H9 (cell line): ENCODE measurements at regions not wholly inside any gene's neighbourhood (a gene's known extent, or its start where the extent isn't known, plus 50 kb on each side); places are given as distances from the start of the nearest gene placed in this dataset.

Experiments
- DNase-seq: peaks from one replicate; pipeline ENCODE4 v3.0.0-alpha.2; 2017
- H2AFZ ChIP-seq: one replicate; pipeline ENCODE4 v1.6.1; 2013; ENCODE audit warnings: mild to moderate bottlenecking, low read length, control low read depth, moderate library complexity
- H2AK5ac ChIP-seq: 2 replicates; pipeline ENCODE4 v1.6.1; 2013; ENCODE audit warnings: low read length, control low read depth, mixed read lengths; ENCODE audit not compliant: insufficient read length
- H2BK120ac ChIP-seq: one replicate; pipeline ENCODE4 v1.6.1; 2013; ENCODE audit warnings: low read depth, mild to moderate bottlenecking, low read length, control low read depth, inconsistent platforms; ENCODE audit not compliant: poor library complexity, severe bottlenecking
- H2BK12ac ChIP-seq: 2 replicates; pipeline ENCODE4 v1.6.1; 2013; ENCODE audit warnings: low read length, control low read depth, mixed read lengths, low read depth; ENCODE audit not compliant: insufficient read length
- H2BK15ac ChIP-seq: 2 replicates; pipeline ENCODE4 v1.6.1; 2013; ENCODE audit warnings: low read depth, low read length, control low read depth
- H2BK20ac ChIP-seq: one replicate; pipeline ENCODE4 v1.6.1; 2013; ENCODE audit warnings: low read depth, mild to moderate bottlenecking, low read length, control low read depth, inconsistent platforms; ENCODE audit not compliant: poor library complexity, severe bottlenecking
- H2BK5ac ChIP-seq: 2 replicates; pipeline ENCODE4 v1.6.1; 2013; ENCODE audit warnings: low read length, control low read depth, mixed read lengths; ENCODE audit not compliant: insufficient read length
- H3K14ac ChIP-seq: 2 replicates; pipeline ENCODE4 v1.6.1; 2013; ENCODE audit warnings: low read length, control low read depth; ENCODE audit not compliant: insufficient read depth
- H3K18ac ChIP-seq: 2 replicates; pipeline ENCODE4 v1.6.1; 2013; ENCODE audit warnings: low read depth, mild to moderate bottlenecking, mixed read lengths, low read length, control low read depth; ENCODE audit not compliant: insufficient read length
- H3K23ac ChIP-seq: 2 replicates; pipeline ENCODE4 v1.6.1; 2013; ENCODE audit warnings: low read length, control low read depth, mixed read lengths, low read depth; ENCODE audit not compliant: insufficient read length
- H3K23me2 ChIP-seq: 2 replicates; pipeline ENCODE4 v1.6.1; 2013; ENCODE audit warnings: low read depth, mild to moderate bottlenecking, mixed read lengths, low read length, control low read depth; ENCODE audit not compliant: insufficient read length, poor library complexity, severe bottlenecking
- H3K27ac ChIP-seq: 2 replicates; pipeline ENCODE4 v1.5.1; 2013; ENCODE audit warnings: low read length, control low read depth, mixed read lengths, low read depth; ENCODE audit not compliant: insufficient read length
- H3K27me3 ChIP-seq: 2 replicates; pipeline ENCODE4 v1.6.1; 2013; ENCODE audit warnings: low read length, control low read depth, inconsistent platforms; ENCODE audit not compliant: insufficient read depth
- H3K4ac ChIP-seq: 2 replicates; pipeline ENCODE4 v1.6.1; 2013; ENCODE audit warnings: low read depth, mild to moderate bottlenecking, control low read depth, inconsistent platforms, low read length, moderate library complexity
- H3K4me1 ChIP-seq: 2 replicates; pipeline ENCODE4 v1.6.1; 2013; ENCODE audit warnings: low read length, control low read depth, inconsistent platforms; ENCODE audit not compliant: insufficient read depth
- H3K4me2 ChIP-seq: 2 replicates; pipeline ENCODE4 v1.6.1; 2013; ENCODE audit warnings: low read length, control low read depth, mixed read lengths; ENCODE audit not compliant: insufficient read length, insufficient read depth
- H3K56ac ChIP-seq: 2 replicates; pipeline ENCODE4 v1.6.1; 2013; ENCODE audit warnings: low read depth, mild to moderate bottlenecking, mixed read lengths, low read length, control low read depth; ENCODE audit not compliant: insufficient read length
- H3K79me1 ChIP-seq: 2 replicates; pipeline ENCODE4 v1.6.1; 2013; ENCODE audit warnings: low read depth, mild to moderate bottlenecking, moderate library complexity, low read length, control low read depth, inconsistent platforms; ENCODE audit not compliant: insufficient read depth, poor library complexity, severe bottlenecking
- H3K79me2 ChIP-seq: 2 replicates; pipeline ENCODE4 v1.6.1; 2013; ENCODE audit warnings: low read length, control low read depth, inconsistent platforms; ENCODE audit not compliant: insufficient read depth
- H3K9ac ChIP-seq: 2 replicates; pipeline ENCODE4 v1.6.1; 2013; ENCODE audit warnings: low read length, control low read depth, mixed read lengths; ENCODE audit not compliant: insufficient read length; ENCODE audit errors: extremely low read depth
- H3K9me3 ChIP-seq: one replicate; pipeline ENCODE4 v1.6.1; 2013; ENCODE audit warnings: low read depth, low read length, inconsistent platforms; ENCODE audit not compliant: control insufficient read depth
- H3T11ph ChIP-seq: one replicate; pipeline ENCODE4 v1.6.1; 2013; ENCODE audit warnings: mild to moderate bottlenecking, low read length, control low read depth, inconsistent platforms
- H4K20me1 ChIP-seq: one replicate; pipeline ENCODE4 v1.6.1; 2013; ENCODE audit not compliant: control insufficient read depth, insufficient read length, insufficient read depth
- H4K5ac ChIP-seq: 2 replicates; pipeline ENCODE4 v1.6.1; 2013; ENCODE audit warnings: low read depth, mild to moderate bottlenecking, mixed read lengths, low read length, control low read depth; ENCODE audit not compliant: insufficient read length
- H4K8ac ChIP-seq: replicated peaks from 2 replicates; pipeline ENCODE4 v1.6.1; 2013; ENCODE audit warnings: low read length, control low read depth, mixed read lengths, low read depth; ENCODE audit not compliant: insufficient read length
- H4K91ac ChIP-seq: 2 replicates; pipeline ENCODE4 v1.6.1; 2013; ENCODE audit warnings: low read depth, mild to moderate bottlenecking, moderate library complexity, mixed read lengths, low read length, control low read depth; ENCODE audit not compliant: insufficient read length
- H3K27ac Mint-ChIP-seq, 3 experiments: 2 replicates in 2 of 3; 3 replicates in 1 of 3; pipeline ENCODE4 v1.8.0; 2020 to 2021; ENCODE audit warnings: mixed read lengths in 3 of 3, mild to moderate bottlenecking in 1 of 3, moderate library complexity in 1 of 3
- H3K27me3 Mint-ChIP-seq: 2 replicates; pipeline ENCODE4 v1.8.0; 2021; ENCODE audit warnings: low read depth, mild to moderate bottlenecking, moderate library complexity, mixed read lengths
- H3K36me3 Mint-ChIP-seq, 3 experiments: 2 replicates in 2 of 3; 3 replicates in 1 of 3; pipeline ENCODE4 v1.8.0; 2020 to 2021; ENCODE audit warnings: low read depth in 3 of 3, mixed read lengths in 3 of 3; ENCODE audit not compliant: insufficient read depth in 1 of 3
- H3K4me1 Mint-ChIP-seq, 2 experiments: 2 replicates each; pipeline ENCODE4 v1.8.0; 2020; ENCODE audit warnings: mixed read lengths in 2 of 2
- H3K4me3 Mint-ChIP-seq, 2 experiments: 2 replicates in 1 of 2; 3 replicates in 1 of 2; pipeline ENCODE4 v1.8.0; 2020 to 2021; ENCODE audit warnings: mild to moderate bottlenecking in 2 of 2, mixed read lengths in 2 of 2, moderate library complexity in 1 of 2
- H3K9me3 Mint-ChIP-seq, 2 experiments: 2 replicates in 1 of 2; 3 replicates in 1 of 2; pipeline ENCODE4 v1.8.0; 2020; ENCODE audit warnings: mild to moderate bottlenecking in 2 of 2, mixed read lengths in 2 of 2, moderate library complexity in 1 of 2
- CTCF ChIP-seq: fragments of 200-600 bp; sonication (generic); conservative IDR thresholded peaks from 3 replicates; pipeline ENCODE4 v1.8.0; 2021; ENCODE audit warnings: antibody characterized with exemption, mild to moderate bottlenecking
- WGBS: extraction: QIAGEN DNeasy Blood & Tissue Kit; methylation state at CpG from one replicate; pipeline ENCODE4 v1.1.7; 2013; ENCODE audit warnings: missing lambda C conversion rate, low lambda C conversion rate, mixed read lengths; ENCODE audit not compliant: insufficient read length; ENCODE audit errors: extremely low coverage; 5-methylcytosine and 5-hydroxymethylcytosine counted together

DNA sequence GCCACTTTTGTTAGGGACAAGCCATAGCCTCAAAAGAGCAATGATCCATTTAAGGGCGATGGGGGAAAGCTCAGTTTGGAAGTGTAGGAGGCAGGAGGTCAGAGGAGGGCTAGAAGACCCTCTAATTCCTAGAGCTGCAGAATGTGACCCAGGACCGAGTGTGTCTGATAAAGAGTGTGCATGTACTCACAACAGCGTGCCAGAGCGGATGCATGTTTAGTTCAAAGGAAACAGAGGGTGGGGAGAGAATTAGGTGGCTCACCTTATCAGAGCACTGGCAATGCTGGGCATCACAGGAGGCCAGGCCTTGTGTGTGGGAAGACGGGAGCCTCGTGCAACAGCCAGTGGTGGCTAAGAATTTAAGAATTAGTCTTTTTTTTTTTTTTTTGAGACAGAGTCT, 133.9 kb upstream of the COBL start:
- peaks cover 4% of the 10 kb centered on the region; the same call in 1 of the 2 replicates for H3K4me1 ChIP-seq
- no peak overlapping the region for H2BK20ac ChIP-seq
- no peak overlapping the region for H3K4ac ChIP-seq
- H2AK5ac ChIP-seq = no peak overlapping the region
- no CpG with 5 or more reads among the region's 6 CpGs for WGBS
- no peaks in the 10 kb centered on the region for H4K20me1 ChIP-seq
- no peak overlapping the region for H3K14ac ChIP-seq
- H2BK15ac ChIP-seq = no peak overlapping the region
- H3K18ac ChIP-seq = no peak overlapping the region
- no peak overlapping the region for H3K56ac ChIP-seq
- no peak overlapping the region for H3K23ac ChIP-seq
- no peak overlapping the region for H3T11ph ChIP-seq
- DNase-seq = no peak
- H3K27ac ChIP-seq = no peak overlapping the region
- Mint-ChIP-seq H3K4me3 (no peak overlapping the region), H3K9me3 (peaks cover 0 to 2% of the 10 kb centered on the region in 2 experiments; a peak in 1 of 5 replicates), H3K36me3 (peaks cover 0 to 5% (median 5%) of the 10 kb centered on the region in 3 experiments; a peak in 3 of 7 replicates), H3K4me1 (peaks cover 45% of the 10 kb centered on the region in 2 experiments), H3K27ac (no peak overlapping the region), H3K27me3 (peaks cover 17% of the 10 kb centered on the region)
- H3K9me3 ChIP-seq = no peaks in the 10 kb centered on the region
- no peak overlapping the region for H4K5ac ChIP-seq
- H3K79me1 ChIP-seq = no peaks in the 10 kb centered on the region
- H2AFZ ChIP-seq = no peak overlapping the region
- H3K9ac ChIP-seq = no peak overlapping the region
- H2BK5ac ChIP-seq = no peak overlapping the region
- no peak overlapping the region for H4K91ac ChIP-seq
- H3K4me2 ChIP-seq = no peak overlapping the region
- no peaks in the 10 kb centered on the region for H3K79me2 ChIP-seq
- H4K8ac ChIP-seq = no peak overlapping the region
- H3K23me2 ChIP-seq = peaks cover 3% of the 10 kb centered on the region
- no peak overlapping the region for H2BK120ac ChIP-seq
- TF ChIP-seq CTCF = no peak
- no peaks in the 10 kb centered on the region for H3K27me3 ChIP-seq
- no peak overlapping the region for H2BK12ac ChIP-seq
